GM12892 (cell line): ENCODE measurements at regions not wholly inside any gene's neighbourhood (a gene's known extent, or its start where the extent isn't known, plus 50 kb on each side); places are given as distances from the start of the nearest gene placed in this dataset.

Experiments used
- DNase-seq: peaks from one replicate; pipeline ENCODE4 v3.0.0; 2011; ENCODE audit not compliant: insufficient read length
- FAIRE-seq: peaks from 2 replicates; lab custom pipeline; 2011; peaks lifted over from hg19 to GRCh38; lab: Jason Lieb, UNC
- POLR2A ChIP-seq: IDR thresholded peaks from 2 replicates; pipeline ENCODE4 v1.6.1; 2011; ENCODE audit warnings: low read depth, low read length, control low read depth
- POLR2AphosphoS5 ChIP-seq: IDR thresholded peaks from 2 replicates; pipeline ENCODE4 v1.6.1; 2011; ENCODE audit warnings: low read depth, low read length, control low read depth
- TAF1 ChIP-seq: IDR thresholded peaks from 2 replicates; pipeline ENCODE4 v1.6.1; 2011; ENCODE audit warnings: low read depth, mild to moderate bottlenecking, control low read depth, low read length, borderline replicate concordance

DNA sequence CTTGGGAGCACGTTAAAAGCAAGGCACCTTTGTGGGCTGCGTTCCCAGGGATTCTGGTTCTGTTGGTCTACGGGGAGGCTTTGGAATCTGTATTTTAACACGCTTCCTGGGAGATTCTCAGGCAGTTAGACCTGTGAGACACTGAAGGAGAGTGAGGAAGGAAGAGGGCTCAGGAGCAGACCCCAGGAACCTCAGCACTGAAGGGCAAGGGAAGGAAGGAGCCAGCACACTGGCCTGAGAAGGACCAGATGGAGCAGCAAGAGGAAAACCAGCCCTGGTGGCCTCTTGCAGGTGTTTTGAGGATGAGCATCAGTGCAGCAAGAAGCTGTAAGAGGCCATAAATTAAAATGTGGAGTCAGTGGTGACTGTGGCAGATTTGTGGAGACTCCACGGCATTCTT is 146.7 kb downstream of the RPLP1 start:
- DNase-seq (no peak), FAIRE-seq (no peak)
- TF ChIP-seq TAF1 = no peak
- TF ChIP-seq POLR2A = no peak
- no peak for TF ChIP-seq POLR2AphosphoS5

DNA sequence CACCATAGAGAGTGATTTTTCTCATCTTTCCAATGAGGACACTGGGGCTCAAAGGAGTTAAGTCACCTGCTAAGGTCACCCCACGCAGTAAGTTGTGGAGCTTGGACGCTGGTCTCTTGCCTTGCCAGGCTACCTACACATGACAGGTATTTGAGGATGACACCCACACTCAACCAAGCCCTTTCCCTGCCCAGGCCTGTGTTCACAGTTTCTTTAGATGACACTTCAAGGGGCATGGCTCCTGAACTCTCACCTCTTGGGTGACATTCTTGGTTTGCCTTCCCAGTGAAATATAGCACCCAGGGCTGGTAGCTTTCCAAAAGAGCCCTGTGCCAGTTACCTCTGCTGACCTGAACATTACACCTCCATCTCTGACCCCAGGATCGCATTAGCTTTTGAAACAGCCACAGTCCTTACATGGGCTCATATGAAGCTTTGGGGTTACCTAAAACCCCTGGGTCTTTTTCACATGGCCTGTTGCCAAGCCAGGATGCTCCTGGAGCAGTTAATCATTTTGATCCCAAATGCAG is 148.0 kb downstream of the RPLP1 start:
- DNase-seq = no peak
- TF ChIP-seq TAF1 = no peak
- TF ChIP-seq POLR2AphosphoS5 = no peak
- TF ChIP-seq POLR2A = no peak
- no peak for FAIRE-seq

DNA sequence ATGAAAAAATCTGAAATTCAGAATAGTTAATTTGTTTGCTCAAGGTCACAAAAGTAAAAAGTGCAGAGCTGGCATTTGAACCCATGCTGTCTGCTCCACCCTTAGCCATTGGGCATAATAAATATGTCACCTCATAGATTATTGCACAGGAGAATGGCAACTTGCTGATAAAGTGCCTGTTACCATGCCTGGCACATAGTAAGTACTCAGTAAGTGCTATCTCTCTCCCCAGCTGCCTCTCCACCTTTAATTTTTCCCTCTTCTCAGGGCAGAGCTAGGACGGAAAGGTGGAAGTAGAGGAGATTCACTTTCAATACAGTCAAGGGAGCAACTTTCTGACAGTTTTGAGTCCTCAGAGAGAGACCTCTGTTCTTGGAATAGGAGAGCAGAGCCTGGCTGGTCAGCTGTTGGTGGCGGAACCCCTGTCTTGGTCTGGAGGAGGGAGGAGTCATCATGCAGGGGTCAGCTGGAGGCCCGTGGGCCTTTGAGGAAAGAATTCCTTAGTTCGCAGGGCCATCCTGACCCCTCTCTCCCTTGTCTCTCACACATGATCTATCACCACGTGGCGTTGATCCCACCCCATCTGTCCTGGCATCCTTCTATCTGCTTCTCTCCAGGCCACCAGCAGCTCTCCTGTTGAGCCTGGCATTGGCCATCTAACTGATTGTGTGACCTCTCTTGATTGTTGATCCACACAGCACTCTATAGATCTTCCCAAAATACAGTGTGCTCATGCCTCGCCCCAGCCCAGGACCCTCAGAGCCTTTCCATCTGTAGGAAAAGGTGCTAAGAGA is 149.3 kb downstream of the RPLP1 start:
- no peak for TF ChIP-seq TAF1
- TF ChIP-seq POLR2AphosphoS5 = no peak
- TF ChIP-seq POLR2A = no peak
- FAIRE-seq = no peak
- no peak for DNase-seq

DNA sequence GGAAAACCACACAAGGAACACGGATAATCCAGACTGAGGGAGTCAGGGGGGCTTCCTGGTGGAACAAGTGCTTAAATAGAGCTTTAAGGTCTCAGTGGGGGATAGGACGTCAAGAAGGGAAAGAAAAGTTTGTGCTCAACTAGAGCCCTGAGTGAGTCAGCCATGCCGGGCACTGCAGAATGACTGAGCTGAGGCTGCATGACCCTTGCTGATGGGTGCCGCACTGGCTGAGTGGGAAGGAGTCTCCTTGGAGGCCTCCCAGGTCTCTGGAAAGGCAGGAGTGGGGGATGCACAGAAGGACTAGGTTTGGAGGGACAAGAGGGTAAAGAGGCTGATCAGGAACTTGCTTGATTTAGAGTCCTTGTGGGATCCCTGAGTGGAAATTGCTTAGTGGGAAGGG is 150.3 kb downstream of the RPLP1 start:
- DNase-seq (no peak), FAIRE-seq (no peak)
- TF ChIP-seq POLR2A = no peak
- no peak for TF ChIP-seq TAF1
- TF ChIP-seq POLR2AphosphoS5 = no peak

DNA sequence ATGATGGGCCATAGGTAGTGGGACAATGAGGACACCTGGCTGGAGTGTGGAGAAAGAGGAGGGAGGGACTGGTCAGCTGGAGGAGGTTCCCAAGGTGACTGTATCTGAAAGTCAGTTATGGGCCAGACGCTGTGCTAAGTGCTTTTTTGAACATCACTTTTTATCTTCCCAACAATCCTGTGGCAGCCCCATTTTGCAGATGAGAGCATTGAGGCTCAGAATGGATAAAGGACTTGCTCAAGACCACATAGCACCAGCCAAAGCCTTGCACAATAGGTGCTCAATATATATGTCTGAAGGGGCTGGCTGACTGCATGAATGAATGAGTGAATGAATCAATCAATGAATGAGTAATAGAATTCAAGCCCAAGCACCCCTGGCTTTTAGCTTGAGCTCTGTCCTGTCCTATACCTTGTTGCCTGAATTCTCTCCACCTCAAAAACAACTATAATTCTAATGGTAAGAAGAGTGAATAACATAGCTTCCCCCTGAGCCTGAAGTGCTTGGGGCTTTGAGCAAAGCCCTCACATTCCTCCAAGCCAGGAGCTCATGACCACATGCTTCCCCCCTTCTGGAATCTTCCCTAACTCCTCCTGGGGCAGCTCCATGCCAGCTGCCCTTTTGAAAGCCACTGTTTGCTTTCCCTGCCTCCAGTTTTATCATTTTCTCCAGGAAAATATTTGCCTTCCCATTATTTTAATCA is 150.9 kb downstream of the RPLP1 start:
- FAIRE-seq = no peak
- no peak for DNase-seq

DNA sequence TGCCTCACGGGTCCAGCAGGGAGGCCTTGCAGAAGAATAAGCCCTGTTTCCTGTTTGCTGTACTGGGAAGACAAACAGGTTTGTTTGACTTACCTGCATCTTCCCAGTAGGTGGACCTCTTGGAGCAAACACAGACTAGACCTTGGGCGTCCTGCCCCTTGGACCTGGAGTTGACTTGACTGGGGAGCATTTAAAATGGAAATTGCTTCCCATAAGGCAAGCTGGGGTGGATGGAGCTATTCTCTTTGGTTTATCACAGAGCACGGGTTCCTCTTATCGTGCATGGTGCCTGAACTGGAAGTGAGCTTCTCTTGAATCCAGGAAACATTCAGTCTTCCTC is 151.4 kb downstream of the RPLP1 start:
- TF ChIP-seq TAF1 = no peak
- TF ChIP-seq POLR2A = no peak
- no peak for TF ChIP-seq POLR2AphosphoS5
- DNase-seq (no peak), FAIRE-seq (no peak)

More for the DNA sequence above, 150.9 kb downstream of the RPLP1 start:
- TF ChIP-seq TAF1 (no peak), POLR2A (no peak), POLR2AphosphoS5 (no peak)

DNA sequence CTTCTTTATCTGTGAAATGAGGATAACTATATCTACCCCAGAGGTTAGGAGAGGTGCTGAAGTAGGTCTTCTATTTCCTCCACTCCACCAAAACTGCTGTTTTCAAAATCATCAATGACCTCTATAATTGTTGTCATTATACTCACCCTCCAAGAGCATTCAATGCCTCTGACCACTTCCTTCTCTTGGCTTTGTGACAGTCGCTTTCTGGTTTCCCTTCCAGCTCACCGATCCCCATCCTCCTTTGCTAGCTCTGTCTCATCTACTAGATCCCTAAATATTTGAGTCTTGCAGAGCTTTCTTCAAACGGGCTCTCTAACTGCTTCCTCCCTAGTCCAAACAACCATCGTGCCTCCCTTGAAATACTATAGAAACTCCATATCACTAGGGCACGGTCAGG is 153.5 kb downstream of the RPLP1 start:
- TF ChIP-seq POLR2AphosphoS5 = no peak
- TF ChIP-seq POLR2A = no peak
- TF ChIP-seq TAF1 = no peak
- FAIRE-seq (no peak), DNase-seq (no peak)

DNA sequence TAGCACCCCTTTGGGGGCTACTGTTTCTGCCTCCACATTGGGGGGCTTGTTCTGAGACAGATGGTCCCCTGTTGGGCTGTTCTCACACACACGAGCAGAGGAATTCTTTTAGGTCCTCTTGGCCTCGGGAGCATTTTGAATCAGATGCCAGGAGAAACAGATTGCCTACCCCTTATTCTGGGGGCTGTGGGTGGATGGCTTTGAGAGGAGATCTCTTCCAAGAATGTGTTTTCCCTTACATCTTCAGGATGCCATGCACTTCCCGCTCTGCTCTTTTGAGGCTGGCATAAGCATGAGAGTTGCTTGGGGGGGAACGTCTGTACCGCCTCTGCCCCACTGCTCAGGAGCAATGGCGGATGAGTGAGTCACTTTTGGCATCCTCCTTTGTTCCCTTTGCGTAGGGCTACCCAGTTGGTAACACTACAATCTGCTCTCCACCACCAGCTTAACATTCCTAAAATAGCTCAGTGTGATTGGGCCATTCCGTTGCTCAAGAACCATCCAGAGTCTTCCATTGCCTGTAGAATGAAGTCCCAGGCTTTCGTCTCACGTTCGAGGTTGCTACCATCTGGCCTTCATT is 154.4 kb downstream of the RPLP1 start:
- no peak for FAIRE-seq
- TF ChIP-seq POLR2A (no peak), TAF1 (no peak), POLR2AphosphoS5 (no peak)
- no peak for DNase-seq

DNA sequence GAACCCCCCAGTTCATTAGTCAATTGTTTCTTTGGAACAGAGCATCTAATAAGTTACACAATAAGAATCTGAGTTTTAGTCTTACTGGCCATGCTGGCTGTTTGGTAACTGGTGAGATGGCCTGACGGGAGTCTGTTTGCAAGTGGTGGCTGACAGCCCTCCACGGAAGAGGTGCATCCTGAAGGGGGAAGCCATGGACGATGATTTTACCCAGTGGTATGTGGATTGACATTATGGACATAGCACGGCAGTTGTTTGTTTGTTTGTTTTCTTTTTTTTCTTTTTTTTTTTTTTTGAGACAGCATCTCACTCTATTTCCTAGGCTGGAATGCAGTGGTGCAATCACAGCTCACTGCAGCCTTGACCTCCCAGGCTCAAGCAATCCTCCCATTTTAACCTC is 156.0 kb downstream of the RPLP1 start:
- DNase-seq (no peak), FAIRE-seq (no peak)
- no peak for TF ChIP-seq POLR2AphosphoS5
- TF ChIP-seq TAF1 = no peak
- TF ChIP-seq POLR2A = no peak

DNA sequence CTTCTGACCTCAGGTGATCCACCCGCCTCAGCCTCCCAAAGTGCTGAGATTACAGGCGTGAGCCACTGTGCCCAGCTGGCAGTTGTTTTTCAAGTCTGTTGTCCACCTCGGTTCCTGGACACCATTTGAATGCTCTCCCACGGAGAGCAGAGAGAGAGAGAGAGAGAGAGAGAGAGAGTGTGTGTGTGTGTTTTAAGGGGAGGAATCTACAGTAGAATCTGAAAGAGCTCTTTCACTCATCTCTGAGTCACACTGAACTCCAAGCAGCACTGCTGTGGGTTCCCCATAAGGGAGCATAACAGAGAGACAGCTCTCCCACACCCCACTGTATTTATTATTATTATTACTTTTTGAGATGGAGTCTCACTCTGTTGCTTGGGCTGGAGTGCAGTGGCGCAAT is 156.6 kb downstream of the RPLP1 start:
- no peak for DNase-seq
- no peak for TF ChIP-seq POLR2A
- no peak for TF ChIP-seq TAF1
- TF ChIP-seq POLR2AphosphoS5 = no peak
- FAIRE-seq = no peak

DNA sequence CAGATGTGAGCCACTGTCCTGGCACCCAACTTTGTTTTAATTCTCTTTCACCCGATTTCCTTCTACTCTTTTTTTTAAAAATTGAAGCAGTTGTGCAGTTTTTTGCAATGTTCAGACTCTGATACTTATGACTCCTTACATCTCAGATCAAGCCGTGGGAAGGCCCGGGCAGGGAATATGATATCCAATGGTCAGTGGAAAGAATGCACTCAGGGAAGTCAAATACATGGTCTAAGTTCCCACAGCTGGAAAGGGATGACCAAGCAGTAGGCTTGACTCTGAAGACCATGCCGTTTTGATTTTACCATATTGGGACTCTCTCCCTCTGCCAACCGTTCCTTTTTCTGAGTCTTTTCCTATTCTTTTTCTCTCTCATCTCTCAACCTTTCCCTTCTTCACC is 157.2 kb downstream of the RPLP1 start:
- DNase-seq (no peak), FAIRE-seq (no peak)

DNA sequence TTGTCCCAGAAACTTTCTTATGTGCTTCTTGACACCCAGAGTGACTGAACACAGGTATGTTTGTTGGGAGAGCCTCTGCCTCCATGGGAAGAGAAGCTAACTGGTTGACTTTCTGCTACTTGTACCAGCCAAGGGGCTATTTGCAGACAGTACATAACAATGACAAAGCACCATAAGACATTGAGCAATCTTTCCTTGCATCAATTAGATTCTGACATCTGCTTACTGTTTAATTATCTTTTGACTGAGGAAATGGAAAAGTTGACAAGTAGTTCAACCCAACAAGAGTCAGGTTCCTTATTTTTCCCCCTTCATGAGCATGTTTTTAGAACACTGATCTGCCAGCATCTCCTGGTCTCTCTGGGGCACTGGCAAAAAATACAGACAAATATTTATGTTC is 157.7 kb downstream of the RPLP1 start:
- DNase-seq (no peak), FAIRE-seq (no peak)
- TF ChIP-seq TAF1 (no peak), POLR2A (no peak), POLR2AphosphoS5 (no peak)

More for the DNA sequence above, 157.2 kb downstream of the RPLP1 start:
- TF ChIP-seq TAF1 (no peak), POLR2A (no peak), POLR2AphosphoS5 (no peak)
